Activated CD8-positive, alpha-beta T cell treated with anti-CD3 and anti-CD28 coated beads for 36 hours (primary cell): ENCODE measurements at regions not wholly inside any gene's neighbourhood (a gene's known extent, or its start where the extent isn't known, plus 50 kb on each side); places are given as distances from the start of the nearest gene placed in this dataset.
"Not testable (repeated sequence)": the region's sequence is repeated elsewhere in the genome, so short reads cannot be mapped to it uniquely, and the experiment has no call there.

Experiments used
- ATAC-seq: fragments of 200-7000 bp; cut with Tn5 transposase; one replicate; pipeline ENCODE4 v1.10.0; 2021; ENCODE audit warnings: mild to moderate bottlenecking, moderate library complexity
- CTCF ChIA-PET: fragments of 350-600 bp; sonication (Branson Sonifier 250); formaldehyde crosslinking; loops from one replicate; lab custom pipeline; 2021; ENCODE audit warnings: antibody characterized with exemption; lab: Charles Lee
- POLR2A ChIA-PET: fragments of 350-600 bp; sonication (Branson Sonifier 250); formaldehyde crosslinking; loops from one replicate; lab custom pipeline; 2021; ENCODE audit warnings: antibody characterized with exemption; lab: Charles Lee
- DNase-seq: peaks from one replicate; pipeline ENCODE4 v3.0.0-alpha.2; 2020
- H3K27ac Mint-ChIP-seq: one replicate; pipeline ENCODE4 v1.8.0; 2021; ENCODE audit warnings: mild to moderate bottlenecking, mixed read lengths
- H3K27me3 Mint-ChIP-seq: one replicate; pipeline ENCODE4 v1.8.0; 2021; ENCODE audit warnings: mixed read lengths
- H3K36me3 Mint-ChIP-seq: one replicate; pipeline ENCODE4 v1.8.0; 2021; ENCODE audit warnings: low read depth, mixed read lengths
- H3K4me1 Mint-ChIP-seq: one replicate; pipeline ENCODE4 v1.8.0; 2021; ENCODE audit warnings: low read depth, mixed read lengths
- H3K4me3 Mint-ChIP-seq: one replicate; pipeline ENCODE4 v1.8.0; 2021; ENCODE audit warnings: mild to moderate bottlenecking, moderate library complexity, mixed read lengths
- H3K9me3 Mint-ChIP-seq: one replicate; pipeline ENCODE4 v1.8.0; 2021; ENCODE audit warnings: mixed read lengths
- CTCF ChIP-seq: fragments of 200-600 bp; IDR thresholded peaks from one replicate; pipeline ENCODE4 v1.8.0; 2022; ENCODE audit warnings: antibody characterized with exemption, mild to moderate bottlenecking
- intact Hi-C: fragments of 100-400 bp; cut with micrococcal nuclease; formaldehyde crosslinking; loops from one replicate; pipeline ENCODE4 v1.10.0; 2022

GRCh38 chr10:78217336-78217735 lies 183.7 kb downstream of the RPS24 start:
- ChIA-PET POLR2A (no interaction called here), CTCF (no interaction called here)
- Mint-ChIP-seq H3K9me3 (no peaks in the 10 kb centered on the region), H3K36me3 (no peaks in the 10 kb centered on the region), H3K4me1 (peaks cover 7% of the 10 kb centered on the region), H3K4me3 (no peak overlapping the region), H3K27me3 (peaks cover 23% of the 10 kb centered on the region), H3K27ac (no peak overlapping the region)
- DNase-seq = no peak
- TF ChIP-seq CTCF = no peak
- intact Hi-C loops = no loop called here
- ATAC-seq = no peak

- peaks cover 23% of the 10 kb centered on the region for H3K27me3 Mint-ChIP-seq
- H3K9me3 Mint-ChIP-seq = no peaks in the 10 kb centered on the region
- H3K4me3 Mint-ChIP-seq = no peak overlapping the region
- POLR2A ChIA-PET = interaction anchor here (0.6 kb wide), 1 partner anchor 190 kb away, joined by 3 read pairs; no protein-coding TSS in a partner anchor
- H3K36me3 Mint-ChIP-seq = no peaks in the 10 kb centered on the region
- no peak for ATAC-seq
- H3K4me1 Mint-ChIP-seq = peaks cover 7% of the 10 kb centered on the region
- CTCF ChIA-PET = no interaction called here
- no peak overlapping the region for H3K27ac Mint-ChIP-seq
- no peak for TF ChIP-seq CTCF
- no peak for DNase-seq
- intact Hi-C loops = no loop called here
These were observed 185.3 kb downstream of the RPS24 start for GRCh38 chr10:78218798-78219490.

DNA sequence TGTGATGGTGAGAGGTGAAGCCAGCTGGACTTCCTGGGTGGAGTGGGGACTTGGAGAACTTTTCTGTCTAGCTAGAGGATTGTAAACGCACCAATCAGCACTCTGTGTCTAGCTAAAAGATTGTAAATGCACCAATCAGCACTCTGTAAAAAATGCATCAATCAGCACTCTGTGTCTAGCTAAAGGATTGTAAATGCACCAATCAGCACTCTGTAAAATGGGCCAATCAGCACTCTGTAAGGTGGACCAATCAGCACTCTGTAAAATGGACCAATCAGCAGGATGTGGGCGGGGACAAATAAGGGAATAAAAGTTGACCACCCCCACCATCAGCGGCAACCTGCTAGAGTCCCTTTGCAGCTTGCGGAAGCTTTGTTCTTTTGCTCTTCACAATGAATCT lies 185.9 kb downstream of the RPS24 start:
- H3K4me1 Mint-ChIP-seq, H3K9me3 Mint-ChIP-seq, ATAC-seq, DNase-seq, H3K4me3 Mint-ChIP-seq, H3K36me3 Mint-ChIP-seq, H3K27ac Mint-ChIP-seq, intact Hi-C loops: not testable (repeated sequence)
- ChIA-PET POLR2A (interaction anchor here (0.6 to 0.9 kb wide), 2 partner anchors 17 to 189 kb away, joined by 3 read pairs; no protein-coding TSS in a partner anchor), CTCF (interaction anchor here (1.0 to 2.2 kb wide), 2 partner anchors 9 to 172 kb away, joined by 3 to 6 read pairs; no protein-coding TSS in a partner anchor)
- peaks cover 23% of the 10 kb centered on the region for H3K27me3 Mint-ChIP-seq

DNA sequence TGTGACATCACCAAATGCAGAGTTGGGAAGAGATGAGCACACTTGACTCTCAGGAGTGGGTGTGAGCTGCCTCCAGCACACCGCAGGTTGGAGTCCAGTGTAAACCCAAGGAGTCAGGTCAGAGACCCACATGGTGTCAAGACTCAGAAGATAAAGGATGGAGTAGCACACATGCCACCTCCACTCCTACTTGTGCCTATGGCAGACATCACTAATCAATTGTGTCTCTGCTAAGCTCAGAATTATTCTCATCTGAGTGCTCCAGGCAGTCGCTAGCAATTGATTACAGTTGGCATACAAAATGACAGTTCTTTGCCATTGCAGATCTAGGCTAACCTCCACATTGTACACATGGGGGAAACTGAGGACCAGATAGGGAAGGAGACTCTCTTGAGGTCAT lies 187.1 kb downstream of the RPS24 start:
- Mint-ChIP-seq H3K4me3 (no peak overlapping the region), H3K4me1 (no peaks in the 10 kb centered on the region), H3K9me3 (no peaks in the 10 kb centered on the region), H3K27ac (no peak overlapping the region), H3K27me3 (peaks cover 23% of the 10 kb centered on the region), H3K36me3 (no peaks in the 10 kb centered on the region)
- DNase-seq = no peak
- ChIA-PET CTCF (interaction anchor here (0.9 to 2.2 kb wide), 3 partner anchors 10 to 173 kb away, joined by 3 to 6 read pairs (median 3); no protein-coding TSS in a partner anchor), POLR2A (no interaction called here)
- TF ChIP-seq CTCF = no peak
- intact Hi-C loops = no loop called here
- no peak for ATAC-seq

- peaks cover 16% of the 10 kb centered on the region for H3K27me3 Mint-ChIP-seq
- intact Hi-C loops = no loop called here
- H3K9me3 Mint-ChIP-seq = no peaks in the 10 kb centered on the region
- H3K4me1 Mint-ChIP-seq = no peaks in the 10 kb centered on the region
- ChIA-PET POLR2A (no interaction called here), CTCF (interaction anchor here (2.2 kb wide), 1 partner anchor 175 kb away, joined by 6 read pairs; no protein-coding TSS in a partner anchor)
- H3K27ac Mint-ChIP-seq = no peak overlapping the region
- TF ChIP-seq CTCF = no peak
- no peaks in the 10 kb centered on the region for H3K36me3 Mint-ChIP-seq
- H3K4me3 Mint-ChIP-seq = no peak overlapping the region
- DNase-seq (no peak), ATAC-seq (no peak)
These were observed 188.6 kb downstream of the RPS24 start for GRCh38 chr10:78222096-78222790.
